ENCODE measurements at regions not wholly inside any gene's neighbourhood (a gene's known extent, or its start where the extent isn't known, plus 50 kb on each side); places are given as distances from the start of the nearest gene placed in this dataset.

GRCh38 chr2:601387-601698 lies 75.9 kb downstream of the TMEM18 start:
- no peak for TF ChIP-seq CTCF (conservative IDR thresholded peaks at IDR 0.05)
- no peak for TF ChIP-seq EZH2 (IDR thresholded peaks at IDR 0.05; ENCODE audit: low read depth)
